HL-60 (cell line): ENCODE measurements at regions not wholly inside any gene's neighbourhood (a gene's known extent, or its start where the extent isn't known, plus 50 kb on each side); places are given as distances from the start of the nearest gene placed in this dataset.

Source experiments
- CTCF ChIP-seq: IDR thresholded peaks from one replicate; pipeline ENCODE4 v1.5.1; 2011; ENCODE audit warnings: low read length, control low read depth, inconsistent platforms; ENCODE audit not compliant: insufficient read depth
- GABPA ChIP-seq: IDR thresholded peaks from 2 replicates; pipeline ENCODE4 v1.6.1; 2012; ENCODE audit warnings: low read depth
- POLR2AphosphoS5 ChIP-seq: IDR thresholded peaks from 2 replicates; pipeline ENCODE4 v1.6.1; 2012; ENCODE audit warnings: low read depth
- REST ChIP-seq: IDR thresholded peaks from 2 replicates; pipeline ENCODE4 v1.6.1; 2012; ENCODE audit warnings: low read depth; ENCODE audit not compliant: insufficient replicate concordance

GRCh38 chr15:61500523-61500922 lies 271.4 kb upstream of the RORA start:
- TF ChIP-seq CTCF = no peak
- TF ChIP-seq POLR2AphosphoS5 = no peak
- no peak for TF ChIP-seq GABPA
- no peak for TF ChIP-seq REST
